ENCODE measurements at regions not wholly inside any gene's neighbourhood (a gene's known extent, or its start where the extent isn't known, plus 50 kb on each side); places are given as distances from the start of the nearest gene placed in this dataset.

DNA sequence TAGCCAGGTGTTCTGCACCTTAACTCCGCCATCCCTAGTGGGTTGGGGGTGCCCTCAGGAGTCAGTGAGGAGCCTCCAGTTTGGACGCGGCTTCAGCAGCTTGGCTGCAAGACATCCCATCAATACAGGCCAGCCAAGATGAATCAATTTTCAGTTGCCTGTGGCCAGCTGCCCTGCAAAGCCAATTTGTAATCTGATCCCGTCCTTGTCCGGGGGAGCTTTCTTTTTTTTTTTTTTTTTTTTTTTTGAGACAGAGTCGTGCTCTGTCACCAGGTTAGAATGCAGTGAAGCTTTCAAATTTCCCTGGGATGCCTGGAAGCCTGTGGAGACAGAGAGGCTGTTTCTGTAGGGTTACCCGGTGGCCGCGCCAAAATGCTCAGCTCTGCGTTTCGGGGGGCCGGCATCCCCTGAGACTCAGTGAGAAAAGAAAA is 192.5 kb downstream of the ASMT start:
- TF ChIP-seq, protein P1, sequence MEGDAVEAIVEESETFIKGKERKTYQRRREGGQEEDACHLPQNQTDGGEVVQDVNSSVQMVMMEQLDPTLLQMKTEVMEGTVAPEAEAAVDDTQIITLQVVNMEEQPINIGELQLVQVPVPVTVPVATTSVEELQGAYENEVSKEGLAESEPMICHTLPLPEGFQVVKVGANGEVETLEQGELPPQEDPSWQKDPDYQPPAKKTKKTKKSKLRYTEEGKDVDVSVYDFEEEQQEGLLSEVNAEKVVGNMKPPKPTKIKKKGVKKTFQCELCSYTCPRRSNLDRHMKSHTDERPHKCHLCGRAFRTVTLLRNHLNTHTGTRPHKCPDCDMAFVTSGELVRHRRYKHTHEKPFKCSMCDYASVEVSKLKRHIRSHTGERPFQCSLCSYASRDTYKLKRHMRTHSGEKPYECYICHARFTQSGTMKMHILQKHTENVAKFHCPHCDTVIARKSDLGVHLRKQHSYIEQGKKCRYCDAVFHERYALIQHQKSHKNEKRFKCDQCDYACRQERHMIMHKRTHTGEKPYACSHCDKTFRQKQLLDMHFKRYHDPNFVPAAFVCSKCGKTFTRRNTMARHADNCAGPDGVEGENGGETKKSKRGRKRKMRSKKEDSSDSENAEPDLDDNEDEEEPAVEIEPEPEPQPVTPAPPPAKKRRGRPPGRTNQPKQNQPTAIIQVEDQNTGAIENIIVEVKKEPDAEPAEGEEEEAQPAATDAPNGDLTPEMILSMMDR (conservative IDR thresholded peaks at IDR 0.05; ENCODE audit: low read depth, low read length): no peak
- TF ChIP-seq EZH2 (IDR thresholded peaks at IDR 0.05; ENCODE audit: borderline replicate concordance, low read depth, low read length, poor library complexity, severe bottlenecking): no peak
